Endodermal cell (in vitro differentiated cells): ENCODE measurements at regions not wholly inside any gene's neighbourhood (a gene's known extent, or its start where the extent isn't known, plus 50 kb on each side); places are given as distances from the start of the nearest gene placed in this dataset.

Experiments
- DNase-seq: peaks from one replicate; pipeline ENCODE4 v3.0.0-alpha.2; 2017
- H3K27ac ChIP-seq: 2 replicates; pipeline ENCODE4 v1.5.1; 2013; ENCODE audit warnings: mild to moderate bottlenecking, low read depth, low read length, moderate library complexity
- H3K27me3 ChIP-seq: 2 replicates; pipeline ENCODE4 v1.6.1; 2013; ENCODE audit warnings: mild to moderate bottlenecking, low read length, moderate library complexity; ENCODE audit not compliant: insufficient read depth, control insufficient read depth, poor library complexity, severe bottlenecking
- H3K36me3 ChIP-seq: 2 replicates; pipeline ENCODE4 v1.7.0; 2013; ENCODE audit warnings: mild to moderate bottlenecking, low read length, moderate library complexity; ENCODE audit not compliant: control insufficient read depth, insufficient read depth
- H3K4me1 ChIP-seq: one replicate; pipeline ENCODE4 v1.7.0; 2013; ENCODE audit warnings: low read length; ENCODE audit not compliant: control insufficient read depth, insufficient read depth
- H3K4me3 ChIP-seq: 2 replicates; pipeline ENCODE4 v1.5.1; 2013; ENCODE audit warnings: mild to moderate bottlenecking, low read length, moderate library complexity
- H3K9ac ChIP-seq: 2 replicates; pipeline ENCODE4 v1.6.1; 2013; ENCODE audit warnings: mild to moderate bottlenecking, low read length, moderate library complexity; ENCODE audit not compliant: poor library complexity, severe bottlenecking; ENCODE audit errors: extremely low read depth
- H3K9me3 ChIP-seq: 2 replicates; pipeline ENCODE4 v1.6.1; 2013; ENCODE audit warnings: mild to moderate bottlenecking, low read length, moderate library complexity; ENCODE audit not compliant: control insufficient read depth
- H3K27ac Mint-ChIP-seq: 2 replicates; pipeline ENCODE4 v1.8.0; 2020; ENCODE audit warnings: mixed read lengths
- H3K27me3 Mint-ChIP-seq: 2 replicates; pipeline ENCODE4 v1.8.0; 2021; ENCODE audit warnings: mild to moderate bottlenecking, mixed read lengths; ENCODE audit not compliant: insufficient read depth
- H3K36me3 Mint-ChIP-seq: 2 replicates; pipeline ENCODE4 v1.8.0; 2020; ENCODE audit warnings: low read depth, mixed read lengths
- H3K4me1 Mint-ChIP-seq: 2 replicates; pipeline ENCODE4 v1.8.0; 2020; ENCODE audit warnings: mixed read lengths
- H3K4me3 Mint-ChIP-seq: 2 replicates; pipeline ENCODE4 v1.8.0; 2020; ENCODE audit warnings: mild to moderate bottlenecking, moderate library complexity, mixed read lengths
- H3K9me3 Mint-ChIP-seq: 2 replicates; pipeline ENCODE4 v1.8.0; 2020; ENCODE audit warnings: mild to moderate bottlenecking, mixed read lengths
- CTCF ChIP-seq: fragments of 200-600 bp; sonication (generic); conservative IDR thresholded peaks from 2 replicates; pipeline ENCODE4 v1.5.0; 2021; ENCODE audit warnings: antibody characterized with exemption, mild to moderate bottlenecking
- WGBS, 2 experiments: methylation state at CpG; one replicate each; pipeline versions ENCODE4 v1.1.5 to v1.1.7; 2013; ENCODE audit warnings: missing lambda C conversion rate in 2 of 2, mixed read lengths in 1 of 2; ENCODE audit not compliant: insufficient coverage in 1 of 2, insufficient read length in 1 of 2; 5-methylcytosine and 5-hydroxymethylcytosine counted together

- Histone ChIP-seq H3K27ac (no peak overlapping the region), H3K27me3 (no peaks in the 10 kb centered on the region), H3K9me3 (no peaks in the 10 kb centered on the region), H3K9ac (no peak overlapping the region), H3K4me1 (no peaks in the 10 kb centered on the region), H3K4me3 (no peak overlapping the region), H3K36me3 (no peaks in the 10 kb centered on the region)
- no peak for DNase-seq
- Mint-ChIP-seq H3K36me3 (no peaks in the 10 kb centered on the region), H3K27ac (no peak overlapping the region), H3K27me3 (no peaks in the 10 kb centered on the region), H3K4me1 (no peaks in the 10 kb centered on the region), H3K4me3 (no peak overlapping the region), H3K9me3 (no peaks in the 10 kb centered on the region)
- TF ChIP-seq CTCF = no peak
- 88 to 92% methylated on average over 1 to 3 of the region's 3 CpGs for WGBS, 2 experiments
These were observed 83.7 kb upstream of the CHRM3 start for GRCh38 chr1:239302696-239303095.

- H3K27ac ChIP-seq = no peak overlapping the region
- TF ChIP-seq CTCF = no peak
- Mint-ChIP-seq H3K9me3 (no peaks in the 10 kb centered on the region), H3K4me1 (no peaks in the 10 kb centered on the region), H3K27me3 (no peaks in the 10 kb centered on the region), H3K27ac (no peak overlapping the region), H3K4me3 (no peak overlapping the region), H3K36me3 (no peaks in the 10 kb centered on the region)
- H3K4me1 ChIP-seq = no peaks in the 10 kb centered on the region
- DNase-seq = no peak
- H3K9ac ChIP-seq = no peak overlapping the region
- H3K9me3 ChIP-seq = no peaks in the 10 kb centered on the region
- H3K4me3 ChIP-seq = no peak overlapping the region
- WGBS, 2 experiments = 91 to 96% methylated on average over 2 to 3 of the region's 3 CpGs
- no peaks in the 10 kb centered on the region for H3K27me3 ChIP-seq
- H3K36me3 ChIP-seq = no peaks in the 10 kb centered on the region
These were observed 85.1 kb upstream of the CHRM3 start for GRCh38 chr1:239301251-239301650.

GRCh38 chr1:239297910-239298309, 88.5 kb upstream of the CHRM3 start:
- H3K27me3 Mint-ChIP-seq = no peaks in the 10 kb centered on the region
- Histone ChIP-seq H3K27ac (no peak overlapping the region), H3K4me1 (no peaks in the 10 kb centered on the region), H3K9me3 (no peaks in the 10 kb centered on the region), H3K36me3 (no peaks in the 10 kb centered on the region), H3K9ac (no peak overlapping the region), H3K27me3 (no peaks in the 10 kb centered on the region), H3K4me3 (no peak overlapping the region)
- no peaks in the 10 kb centered on the region for H3K9me3 Mint-ChIP-seq
- H3K36me3 Mint-ChIP-seq = no peaks in the 10 kb centered on the region
- no peak overlapping the region for H3K27ac Mint-ChIP-seq
- TF ChIP-seq CTCF = no peak
- WGBS, 2 experiments = 89% methylated on average over 3 of the region's 7 CpGs; no CpG with 5 or more reads in 1 of the 2 experiments
- H3K4me3 Mint-ChIP-seq = no peak overlapping the region
- no peaks in the 10 kb centered on the region for H3K4me1 Mint-ChIP-seq
- no peak for DNase-seq
